ENCODE measurements at regions not wholly inside any gene's neighbourhood (a gene's known extent, or its start where the extent isn't known, plus 50 kb on each side); places are given as distances from the start of the nearest gene placed in this dataset.

DNA sequence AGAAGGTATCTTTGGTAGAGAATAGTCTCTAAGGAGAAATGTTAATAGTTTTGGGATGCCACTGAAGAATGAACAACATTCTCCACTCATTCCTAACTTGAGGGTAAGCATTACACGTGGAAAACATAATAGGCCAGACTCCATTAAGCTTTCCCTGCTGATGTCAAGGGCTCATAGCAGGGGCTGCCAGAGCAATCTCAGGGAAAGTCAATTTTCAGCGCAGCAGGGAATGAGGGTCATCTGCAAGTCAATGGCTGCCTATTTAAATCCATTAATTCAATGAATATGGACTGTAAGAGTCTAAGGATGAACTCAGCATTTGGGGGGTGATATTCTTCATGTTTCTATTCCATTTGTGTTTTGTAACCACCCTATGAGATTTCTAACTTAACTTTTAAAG lies 144.2 kb upstream of the ARL4C start:
- TF ChIP-seq, protein P1, sequence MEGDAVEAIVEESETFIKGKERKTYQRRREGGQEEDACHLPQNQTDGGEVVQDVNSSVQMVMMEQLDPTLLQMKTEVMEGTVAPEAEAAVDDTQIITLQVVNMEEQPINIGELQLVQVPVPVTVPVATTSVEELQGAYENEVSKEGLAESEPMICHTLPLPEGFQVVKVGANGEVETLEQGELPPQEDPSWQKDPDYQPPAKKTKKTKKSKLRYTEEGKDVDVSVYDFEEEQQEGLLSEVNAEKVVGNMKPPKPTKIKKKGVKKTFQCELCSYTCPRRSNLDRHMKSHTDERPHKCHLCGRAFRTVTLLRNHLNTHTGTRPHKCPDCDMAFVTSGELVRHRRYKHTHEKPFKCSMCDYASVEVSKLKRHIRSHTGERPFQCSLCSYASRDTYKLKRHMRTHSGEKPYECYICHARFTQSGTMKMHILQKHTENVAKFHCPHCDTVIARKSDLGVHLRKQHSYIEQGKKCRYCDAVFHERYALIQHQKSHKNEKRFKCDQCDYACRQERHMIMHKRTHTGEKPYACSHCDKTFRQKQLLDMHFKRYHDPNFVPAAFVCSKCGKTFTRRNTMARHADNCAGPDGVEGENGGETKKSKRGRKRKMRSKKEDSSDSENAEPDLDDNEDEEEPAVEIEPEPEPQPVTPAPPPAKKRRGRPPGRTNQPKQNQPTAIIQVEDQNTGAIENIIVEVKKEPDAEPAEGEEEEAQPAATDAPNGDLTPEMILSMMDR (IDR thresholded peaks at IDR 0.05; ENCODE audit: extremely low read depth, insufficient read depth, missing control alignments) = no peak
- in situ Hi-C loops (cut with MboI; ENCODE audit: low pct_unique_long_range_greater_than_20kb, low sequenced_read_pairs, unreplicated experiment) = no loop called here
- no peak for DNase-seq (ENCODE audit: low spot score)

DNA sequence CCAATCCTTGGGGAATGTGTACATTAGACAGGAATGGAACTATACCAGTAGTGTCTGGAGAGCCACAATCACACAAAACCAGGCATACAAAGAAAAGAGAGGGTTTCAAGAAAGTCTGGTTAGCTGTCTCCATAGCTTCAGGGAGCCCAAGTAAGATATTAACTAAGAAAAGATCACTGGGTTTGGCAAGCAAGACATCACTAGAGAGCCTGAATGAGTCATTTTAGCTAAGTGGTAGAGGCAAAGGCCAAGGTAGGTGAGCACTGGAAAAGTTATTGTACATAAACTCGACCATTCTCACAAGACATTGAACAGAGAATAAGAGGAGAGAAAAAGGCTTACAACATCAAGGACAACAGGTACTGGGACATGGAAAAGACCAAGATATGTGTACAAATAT lies 143.8 kb upstream of the ARL4C start:
- no peak for DNase-seq (ENCODE audit: low spot score)
- in situ Hi-C loops (cut with MboI; ENCODE audit: low pct_unique_long_range_greater_than_20kb, low sequenced_read_pairs, unreplicated experiment) = no loop called here
- TF ChIP-seq, protein P1 (IDR thresholded peaks at IDR 0.05; ENCODE audit: extremely low read depth, insufficient read depth, missing control alignments) = no peak

DNA sequence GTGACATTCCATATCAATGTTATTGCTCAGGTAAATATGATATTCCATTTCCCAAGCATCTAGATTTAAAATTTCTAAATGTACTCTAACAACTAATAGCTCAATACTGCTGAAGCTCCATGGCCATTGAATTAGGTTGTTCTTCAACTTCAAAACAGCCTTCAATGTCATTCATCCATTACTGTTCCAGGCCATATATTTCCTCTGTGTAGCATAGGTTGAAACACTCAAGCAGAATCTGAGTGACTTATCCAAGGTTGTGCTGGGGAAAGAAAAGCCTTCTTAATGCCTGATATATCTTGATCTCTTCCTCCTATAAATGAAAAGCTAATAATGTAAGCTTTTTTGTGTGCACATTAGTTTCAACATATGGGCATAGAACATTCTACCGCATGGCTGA lies 142.1 kb upstream of the ARL4C start:
- in situ Hi-C loops (cut with MboI; ENCODE audit: low pct_unique_long_range_greater_than_20kb, low sequenced_read_pairs, unreplicated experiment) = no loop called here
- TF ChIP-seq, protein P1 (IDR thresholded peaks at IDR 0.05; ENCODE audit: extremely low read depth, insufficient read depth, missing control alignments) = no peak
- DNase-seq (ENCODE audit: low spot score) = no peak

DNA sequence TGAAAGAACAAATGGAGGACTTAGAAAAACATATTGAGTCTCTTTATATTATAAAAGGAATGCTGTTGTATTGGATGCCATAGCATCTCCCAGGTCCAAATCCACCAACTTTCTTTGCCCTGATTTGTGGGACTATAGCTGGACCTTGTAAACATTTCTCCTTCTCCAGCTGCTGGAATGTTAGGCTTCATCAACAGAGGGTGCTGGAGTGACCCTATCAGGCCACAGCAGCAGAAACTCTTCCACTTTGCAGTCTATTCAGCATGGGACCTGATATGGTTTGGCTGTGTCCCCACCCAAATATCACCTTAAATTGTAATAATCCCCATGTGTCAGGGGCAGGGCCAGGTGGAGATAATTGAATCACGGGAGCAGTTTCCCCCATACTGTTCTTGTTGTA lies 138.4 kb upstream of the ARL4C start:
- in situ Hi-C loops (cut with MboI; ENCODE audit: low pct_unique_long_range_greater_than_20kb, low sequenced_read_pairs, unreplicated experiment) = no loop called here
- DNase-seq (ENCODE audit: low spot score) = no peak
- TF ChIP-seq, protein P1 (IDR thresholded peaks at IDR 0.05; ENCODE audit: extremely low read depth, insufficient read depth, missing control alignments) = no peak

DNA sequence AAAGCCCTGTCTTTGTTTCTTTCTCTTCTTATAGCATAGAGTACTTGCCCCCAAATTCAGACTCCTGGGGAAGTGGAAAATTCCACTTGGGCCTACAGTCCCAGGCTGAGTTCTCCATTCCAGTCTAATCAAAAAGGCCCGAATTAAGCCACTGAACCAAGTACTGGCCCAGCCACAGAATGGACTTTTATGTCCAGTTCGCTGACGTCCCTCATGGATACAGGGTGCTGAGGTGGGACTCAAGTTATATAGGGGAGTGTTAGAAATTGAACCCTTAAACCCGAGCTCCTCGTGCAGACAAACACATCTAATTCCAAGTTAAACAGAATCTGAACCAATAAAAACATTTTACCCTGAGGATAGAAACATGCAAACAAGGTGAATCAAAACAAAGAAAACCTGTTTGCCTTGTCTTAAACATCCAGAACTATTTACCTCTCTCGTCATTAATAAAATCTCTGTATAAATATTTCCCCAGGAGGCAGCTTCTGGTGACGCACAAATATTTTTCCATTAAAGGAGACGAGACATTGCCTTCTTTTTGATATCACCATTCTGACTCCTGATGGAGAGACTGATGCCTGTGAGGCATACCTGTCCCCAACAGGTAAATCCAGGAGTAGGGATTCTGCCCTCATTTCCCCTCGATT lies 136.8 kb upstream of the ARL4C start:
- TF ChIP-seq, protein P1 (IDR thresholded peaks at IDR 0.05; ENCODE audit: extremely low read depth, insufficient read depth, missing control alignments) = no peak
- DNase-seq (ENCODE audit: low spot score) = no peak
- in situ Hi-C loops (cut with MboI; ENCODE audit: low pct_unique_long_range_greater_than_20kb, low sequenced_read_pairs, unreplicated experiment) = no loop called here

DNA sequence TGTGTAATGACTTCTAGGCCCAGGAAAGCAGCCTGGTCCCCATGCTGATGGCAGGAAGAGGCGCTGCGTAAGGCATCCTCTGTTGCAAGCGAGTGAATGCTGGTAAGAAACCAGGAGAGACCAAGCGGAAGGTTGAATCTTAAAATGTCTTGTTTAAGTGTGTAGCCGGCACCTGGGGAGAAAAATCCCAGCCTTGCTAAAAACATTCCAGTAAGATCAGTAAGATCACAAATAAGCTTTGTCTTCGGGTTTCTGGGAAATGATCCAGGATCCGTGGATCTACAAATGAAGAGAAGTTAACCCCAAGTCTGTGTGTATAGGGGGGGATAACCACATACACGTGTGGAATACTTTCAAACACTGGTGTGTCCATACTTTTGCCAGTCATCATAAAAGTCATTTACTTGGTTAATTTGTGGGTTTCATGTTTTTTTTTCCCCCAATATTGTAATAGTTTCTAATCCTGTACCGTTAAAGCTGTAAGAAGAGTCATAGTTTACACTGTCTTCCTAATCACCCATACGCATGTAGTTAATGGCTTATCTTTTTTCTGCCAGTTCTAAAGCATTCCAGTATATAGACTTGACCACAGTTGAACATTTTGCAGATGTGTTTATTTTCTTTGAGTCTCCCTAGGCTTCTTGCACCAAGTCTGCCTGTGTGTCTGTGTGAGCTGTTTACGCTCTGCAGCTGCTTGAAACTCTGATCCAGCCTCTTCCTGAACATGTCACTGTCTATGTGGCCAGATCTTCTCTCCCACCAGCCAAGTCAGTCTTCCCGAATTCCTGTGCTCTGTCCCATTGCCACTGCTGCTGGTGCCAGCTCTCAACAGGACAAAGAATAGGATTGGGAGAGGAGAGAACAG lies 135.9 kb upstream of the ARL4C start:
- TF ChIP-seq, protein P1 (IDR thresholded peaks at IDR 0.05; ENCODE audit: extremely low read depth, insufficient read depth, missing control alignments) = no peak
- in situ Hi-C loops (cut with MboI; ENCODE audit: low pct_unique_long_range_greater_than_20kb, low sequenced_read_pairs, unreplicated experiment) = no loop called here
- DNase-seq (ENCODE audit: low spot score) = no peak

Data from GM13977 (cell line).